ENCODE measurements at regions not wholly inside any gene's neighbourhood (a gene's known extent, or its start where the extent isn't known, plus 50 kb on each side); places are given as distances from the start of the nearest gene placed in this dataset.

DNA sequence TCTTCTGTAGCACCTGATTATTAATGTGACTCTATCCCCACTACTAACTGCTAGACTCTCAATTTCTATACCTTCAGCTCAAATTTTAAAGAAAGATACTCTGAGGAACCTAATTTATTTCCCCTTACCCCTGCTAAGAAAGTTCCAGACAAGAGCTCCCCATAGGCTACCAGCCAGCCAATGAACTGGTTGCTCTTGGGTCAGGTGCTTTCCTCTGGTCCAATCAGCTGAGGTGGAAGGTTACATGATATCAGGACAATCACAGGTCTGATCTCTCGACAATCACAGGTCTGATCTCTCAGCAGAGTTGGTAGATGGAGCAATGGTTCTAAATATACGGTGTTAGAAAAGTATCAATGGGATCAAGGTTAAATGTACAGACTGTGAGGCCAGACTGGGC lies 86.8 kb downstream of the AXIN2 start (continued):
- TF ChIP-seq NFYB (IDR thresholded peaks at IDR 0.05; ENCODE audit: extremely low read depth, insufficient read length) (peak; percentile 70), FOXA1 (IDR thresholded peaks at IDR 0.05; ENCODE audit: borderline replicate concordance) (no peak)

- no peak overlapping the region for H2AFZ ChIP-seq (ENCODE audit: low read depth, low read length)
- no peak overlapping the region for H3K9ac ChIP-seq (ENCODE audit: insufficient read depth in 1 of 2, low read depth in 2 of 2, low read length in 2 of 2)
- H3K4me3 ChIP-seq = no peak overlapping the region
- POLR2A ChIA-PET = no interaction called here
- H3K4me1 ChIP-seq (replicated peaks in 1 of 2; ENCODE audit: control insufficient read depth in 2 of 2, insufficient read depth in 2 of 2, low read length in 2 of 2) = no peaks in the 10 kb centered on the region
- intact Hi-C loops (cut with micrococcal nuclease) (no loop called here), in situ Hi-C loops (cut with MboI) (no loop called here)
- H3K27ac ChIP-seq (ENCODE audit: extremely low read depth, low read depth, low read length) = no peak overlapping the region
- H3K79me2 ChIP-seq (ENCODE audit: control insufficient read depth, insufficient read depth, low read length) = no peaks in the 10 kb centered on the region
- ATAC-seq = no peak
- peaks cover 2 to 10% of the 10 kb centered on the region in 2 experiments; a peak in 3 of 5 replicates for H3K27me3 ChIP-seq (ENCODE audit: control insufficient read depth in 2 of 2, insufficient read depth in 2 of 2, low read length in 2 of 2)
- no peak overlapping the region for H3K4me2 ChIP-seq (ENCODE audit: insufficient read depth, low read length)
- no peak for FAIRE-seq
- no peaks in the 10 kb centered on the region for H3K9me3 ChIP-seq (replicated peaks; ENCODE audit: control insufficient read depth, insufficient read depth, low read depth, low read length)
- H3K36me3 ChIP-seq (ENCODE audit: control insufficient read depth, insufficient read depth, low read length) = no peaks in the 10 kb centered on the region
- DNase-seq (ENCODE audit: extremely low read depth in 1 of 4, low spot score in 3 of 4) = no peak
- no peaks in the 10 kb centered on the region for H3K9me1 ChIP-seq (ENCODE audit: control insufficient read depth, insufficient read depth, low read length)
- no TSS peak for BruUV-seq (replicated peaks)
- no peaks in the 10 kb centered on the region for H4K20me1 ChIP-seq (replicated peaks; ENCODE audit: control insufficient read depth, insufficient read depth, low read length)
- CTCF ChIA-PET (ENCODE audit: low intra/inter-chr PET ratio) = no interaction called here
- TF ChIP-seq FOS (IDR thresholded peaks at IDR 0.05; ENCODE audit: extremely low read depth, insufficient read length) (no peak), ZNF707 (CRISPR knock-in tag; conservative IDR thresholded peaks at IDR 0.05) (no peak), NBN (IDR thresholded peaks at IDR 0.05; ENCODE audit: low read depth) (no peak), ZBTB8A (IDR thresholded peaks at IDR 0.05; ENCODE audit: partially characterized antibody) (no peak), ESRRB (CRISPR knock-in tag; IDR thresholded peaks at IDR 0.05; ENCODE audit: borderline replicate concordance) (no peak), RFX7 (CRISPR knock-in tag; IDR thresholded peaks at IDR 0.05) (no peak), CBX8 (IDR thresholded peaks at IDR 0.05; ENCODE audit: borderline replicate concordance, extremely low read depth, low read depth, low read length, poor library complexity, severe bottlenecking) (no peak), STAT5B (CRISPR knock-in tag; IDR thresholded peaks at IDR 0.05) (no peak), PTTG1 (tag; IDR thresholded peaks at IDR 0.05; ENCODE audit: low read depth) (no peak), EGR1 (conservative IDR thresholded peaks at IDR 0.05) (no peak), HOMEZ (CRISPR knock-in tag; IDR thresholded peaks at IDR 0.05) (no peak), TBL1XR1 (IDR thresholded peaks at IDR 0.05; ENCODE audit: low read length in 2 of 2) (no peak), POLR2A (conservative IDR thresholded peaks at IDR 0.05) (no peak), AFF4 (CRISPR knock-in tag; IDR thresholded peaks at IDR 0.05) (no peak), ZFP30 (CRISPR knock-in tag; IDR thresholded peaks at IDR 0.05; ENCODE audit: borderline replicate concordance) (no peak), NFIX (CRISPR knock-in tag; IDR thresholded peaks at IDR 0.05; ENCODE audit: low read depth) (no peak), FIP1L1 (IDR thresholded peaks at IDR 0.05; ENCODE audit: low read depth, low read length, poor library complexity, severe bottlenecking) (no peak), KHSRP (IDR thresholded peaks at IDR 0.05) (no peak)
Measured at GRCh38 chr17:65473985-65474384, 87.5 kb downstream of the AXIN2 start.
